HK-2 (cell line): ENCODE measurements at regions not wholly inside any gene's neighbourhood (a gene's known extent, or its start where the extent isn't known, plus 50 kb on each side); places are given as distances from the start of the nearest gene placed in this dataset.

Experiments
- DNase-seq: peaks from one replicate; pipeline ENCODE4 v3.0.0-alpha.2; 2018; ENCODE audit not compliant: unreplicated experiment

DNA sequence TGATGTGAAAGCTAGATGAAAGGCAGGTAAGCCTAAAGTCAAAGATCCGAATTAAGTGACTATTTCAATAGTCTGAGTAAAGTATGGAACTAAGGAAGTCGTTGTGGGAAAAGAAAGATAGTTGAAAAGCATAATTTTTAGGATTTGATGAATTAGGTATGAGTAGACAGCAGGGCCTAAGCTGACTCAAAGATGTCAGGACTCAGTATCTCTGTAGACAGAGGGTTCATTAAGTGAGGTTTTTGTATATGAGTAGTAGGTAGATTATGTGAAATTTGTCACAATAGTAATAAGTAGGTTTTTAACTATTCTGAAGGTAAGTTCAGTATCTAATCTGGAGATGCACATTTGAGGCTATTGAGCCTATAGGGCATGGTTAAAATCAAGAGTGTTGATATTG is 196.4 kb downstream of the RASSF9 start:
- no peak for DNase-seq

DNA sequence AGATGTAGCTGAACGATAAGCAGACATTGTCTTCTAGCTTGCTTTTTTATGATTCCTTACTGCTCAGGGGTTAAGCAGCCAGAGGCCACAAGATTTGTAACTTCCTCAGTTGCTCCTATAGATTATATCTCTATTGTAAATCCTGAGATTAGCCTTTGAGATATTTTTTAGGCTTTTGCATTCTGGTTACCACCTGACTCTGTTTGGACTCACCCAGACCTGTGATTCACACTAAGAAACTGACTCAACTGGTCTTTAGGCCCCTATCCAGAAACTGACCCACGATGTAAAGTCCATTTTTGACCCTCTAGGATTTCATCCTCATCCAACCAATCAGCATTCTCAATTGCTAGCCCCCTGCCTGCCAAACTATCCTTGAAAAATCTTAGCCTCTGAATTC is 194.4 kb downstream of the RASSF9 start:
- DNase-seq: no peak

DNA sequence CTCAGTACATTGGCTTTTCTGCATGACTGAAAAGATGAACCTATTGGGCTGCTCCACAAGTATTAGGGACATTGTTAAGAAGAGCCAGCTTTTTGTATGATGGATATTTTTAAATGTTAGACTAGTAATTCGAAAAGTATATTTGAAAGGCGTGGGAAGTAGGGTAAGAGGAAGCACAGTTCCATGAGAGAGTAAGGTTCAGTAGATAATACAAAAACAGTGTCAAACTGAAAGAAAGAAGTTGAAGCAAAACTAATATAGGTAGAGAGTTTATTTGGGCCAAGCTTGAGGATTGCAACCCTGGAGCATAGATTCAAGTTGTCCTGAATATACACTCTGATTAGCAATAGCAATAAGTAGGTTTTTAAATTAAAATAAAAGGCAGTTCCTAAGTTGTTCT is 193.9 kb downstream of the RASSF9 start:
- DNase-seq: no peak

DNA sequence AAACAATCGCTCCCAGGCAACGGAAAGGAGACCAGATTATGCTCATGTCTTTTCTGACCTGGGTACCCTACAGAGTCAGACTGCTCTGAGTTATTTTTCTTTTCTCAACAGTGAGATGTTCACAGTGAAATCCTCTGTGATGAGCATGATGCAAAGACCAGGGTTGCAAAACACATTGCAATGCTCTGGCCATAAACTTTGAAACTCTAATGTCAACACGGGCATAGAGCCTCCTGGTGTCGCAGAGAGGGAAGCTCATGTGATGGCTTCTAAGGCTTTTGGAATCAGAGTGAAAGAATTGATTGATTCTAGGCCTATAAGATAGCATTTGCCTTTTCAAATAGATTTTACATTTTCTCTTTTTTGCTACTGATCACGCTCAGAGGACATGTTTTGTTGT is 193.4 kb downstream of the RASSF9 start:
- no peak for DNase-seq

DNA sequence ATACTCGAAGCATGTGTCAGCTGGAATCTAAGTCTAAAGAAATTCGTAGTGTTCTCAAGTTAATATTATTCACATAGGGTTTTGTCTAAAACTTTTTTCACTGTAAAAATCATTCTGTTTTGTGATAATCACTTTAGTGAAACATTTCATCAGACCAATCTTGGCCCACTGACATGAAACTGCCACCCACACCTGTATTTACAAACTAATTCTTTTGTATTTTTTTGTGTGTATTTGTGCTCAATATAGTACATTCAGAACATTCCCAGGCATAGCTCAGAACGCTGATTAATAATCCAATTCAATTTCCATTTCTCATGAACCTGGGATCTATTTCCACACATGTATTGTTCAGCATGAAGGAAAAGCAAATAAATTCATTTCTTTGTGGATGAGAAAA is 191.7 kb downstream of the RASSF9 start:
- DNase-seq: no peak

DNA sequence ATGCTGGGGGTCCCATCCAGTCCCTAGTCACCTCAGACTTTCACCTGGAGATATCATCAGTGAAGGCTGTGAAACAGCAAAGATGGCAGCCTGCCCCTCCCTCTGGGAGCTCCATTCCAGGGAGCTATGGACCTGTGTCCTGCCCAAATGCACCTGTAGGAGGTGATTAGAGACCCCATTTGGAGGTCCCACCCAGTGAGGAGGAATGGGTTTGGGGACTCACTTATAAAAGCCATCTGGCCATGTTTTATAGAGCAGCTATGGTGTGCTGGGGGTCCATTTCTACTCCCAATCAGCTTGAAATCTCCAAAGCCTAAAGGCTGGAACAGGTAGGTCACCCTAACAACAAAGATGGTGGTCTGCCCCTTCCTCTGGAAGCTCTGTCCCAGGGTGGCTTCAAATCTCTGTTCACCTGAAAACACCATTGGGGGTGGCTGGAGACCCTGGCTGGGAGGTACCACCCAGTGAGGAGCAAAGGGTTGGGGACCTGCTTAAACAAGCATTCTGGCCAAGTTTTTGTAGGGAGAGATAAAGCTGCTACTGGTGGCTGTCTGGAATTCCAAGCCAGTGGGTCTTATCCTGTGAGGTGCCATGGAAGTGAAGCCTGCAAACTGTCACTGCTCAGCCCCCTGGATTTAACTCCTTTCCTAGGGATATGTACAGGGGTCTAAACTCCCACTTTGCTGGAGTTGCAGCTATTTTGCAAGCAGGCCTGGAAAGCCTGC is 182.3 kb downstream of the RASSF9 start:
- no peak for DNase-seq

DNA sequence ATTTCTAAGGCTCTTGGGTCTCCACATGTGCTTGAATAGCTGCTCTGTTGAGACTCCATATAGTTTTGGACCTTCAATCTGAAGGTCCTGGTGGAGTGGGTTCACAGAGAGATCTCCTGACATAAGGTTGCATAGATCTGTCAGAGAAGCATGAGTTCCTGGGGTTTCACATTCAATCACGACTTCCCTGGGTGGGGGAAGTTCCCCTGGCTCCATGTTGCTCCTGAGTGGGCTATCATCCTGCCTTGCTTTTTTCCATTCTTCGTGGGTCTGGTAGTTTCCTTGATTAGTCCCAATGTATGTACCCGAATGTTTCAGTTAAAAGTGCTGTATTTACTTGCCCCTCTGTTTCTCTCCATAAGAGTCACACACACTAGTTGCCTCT is 181.8 kb downstream of the RASSF9 start:
- no peak for DNase-seq

DNA sequence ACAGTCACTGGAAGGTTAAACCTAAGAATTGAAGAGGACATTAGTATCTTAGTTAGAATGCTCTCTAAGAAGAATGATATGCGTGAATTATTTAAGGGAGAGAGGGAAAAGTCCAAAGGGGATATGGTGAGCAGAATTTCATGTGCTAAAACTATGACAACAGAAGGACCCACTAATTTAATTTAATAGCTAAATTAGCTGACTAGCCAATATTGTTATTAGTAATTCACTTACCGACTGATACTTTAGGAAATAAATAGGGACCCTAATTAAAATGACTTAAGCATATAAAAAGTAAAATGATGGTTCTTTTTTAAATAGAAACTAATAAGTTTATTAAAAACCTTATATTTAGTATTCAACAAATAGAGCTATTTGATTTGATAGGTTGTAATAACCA is 179.6 kb downstream of the RASSF9 start:
- no peak for DNase-seq

DNA sequence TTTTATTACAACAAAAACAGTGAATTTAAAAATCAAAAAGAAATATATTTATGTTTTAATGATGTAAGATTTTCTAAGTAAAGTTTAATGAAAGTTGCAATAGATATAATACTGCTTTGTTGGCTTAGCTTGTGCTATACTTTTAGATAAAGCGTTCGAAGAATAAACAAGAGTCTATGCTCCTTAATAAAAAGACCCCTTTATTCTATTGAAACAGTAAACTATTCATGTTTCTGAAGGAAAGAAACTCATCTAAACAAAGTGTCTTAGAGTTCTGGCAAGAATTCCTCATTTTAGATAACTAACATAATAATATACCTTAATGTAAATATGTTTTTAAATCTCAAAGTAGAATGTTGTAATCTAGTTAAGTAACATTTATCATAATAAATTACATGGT is 179.0 kb downstream of the RASSF9 start:
- DNase-seq: no peak

DNA sequence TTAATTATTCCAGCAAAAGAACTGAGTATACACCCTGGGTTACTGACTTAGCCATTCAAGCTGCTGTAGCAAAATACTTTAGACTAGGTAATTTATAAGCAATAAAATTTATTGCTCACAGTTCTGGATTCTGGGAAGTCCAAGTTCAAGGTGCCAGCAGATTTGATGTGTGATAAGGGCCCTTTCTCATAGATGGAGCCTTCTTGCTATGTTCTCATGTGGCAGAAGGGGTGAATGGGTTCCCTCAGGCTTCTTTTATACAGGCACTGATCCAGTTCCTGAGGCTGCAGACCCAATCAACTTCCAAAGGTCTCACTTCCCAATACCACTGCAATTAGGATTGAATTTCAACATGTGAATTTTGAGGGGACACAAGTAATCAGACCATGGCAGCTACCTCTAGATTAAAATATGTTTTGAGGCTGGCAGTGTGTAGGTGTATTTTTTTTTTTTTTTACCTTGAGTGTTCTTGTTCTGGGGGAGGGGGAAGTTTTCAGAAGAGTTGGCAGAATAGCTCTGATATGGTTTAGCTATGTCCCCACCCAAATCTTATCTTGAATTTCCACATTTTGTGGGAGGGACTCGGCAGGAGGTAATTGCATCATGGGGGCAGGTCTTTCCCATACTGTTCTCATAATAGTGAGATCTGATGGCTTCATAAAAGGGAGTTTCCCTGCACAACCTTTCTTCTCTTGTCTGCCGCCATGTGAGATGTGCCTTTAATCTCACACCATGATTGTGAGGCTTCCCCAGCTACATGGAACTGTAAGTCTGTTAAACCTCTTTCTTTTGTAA is 178.2 kb downstream of the RASSF9 start:
- no peak for DNase-seq

DNA sequence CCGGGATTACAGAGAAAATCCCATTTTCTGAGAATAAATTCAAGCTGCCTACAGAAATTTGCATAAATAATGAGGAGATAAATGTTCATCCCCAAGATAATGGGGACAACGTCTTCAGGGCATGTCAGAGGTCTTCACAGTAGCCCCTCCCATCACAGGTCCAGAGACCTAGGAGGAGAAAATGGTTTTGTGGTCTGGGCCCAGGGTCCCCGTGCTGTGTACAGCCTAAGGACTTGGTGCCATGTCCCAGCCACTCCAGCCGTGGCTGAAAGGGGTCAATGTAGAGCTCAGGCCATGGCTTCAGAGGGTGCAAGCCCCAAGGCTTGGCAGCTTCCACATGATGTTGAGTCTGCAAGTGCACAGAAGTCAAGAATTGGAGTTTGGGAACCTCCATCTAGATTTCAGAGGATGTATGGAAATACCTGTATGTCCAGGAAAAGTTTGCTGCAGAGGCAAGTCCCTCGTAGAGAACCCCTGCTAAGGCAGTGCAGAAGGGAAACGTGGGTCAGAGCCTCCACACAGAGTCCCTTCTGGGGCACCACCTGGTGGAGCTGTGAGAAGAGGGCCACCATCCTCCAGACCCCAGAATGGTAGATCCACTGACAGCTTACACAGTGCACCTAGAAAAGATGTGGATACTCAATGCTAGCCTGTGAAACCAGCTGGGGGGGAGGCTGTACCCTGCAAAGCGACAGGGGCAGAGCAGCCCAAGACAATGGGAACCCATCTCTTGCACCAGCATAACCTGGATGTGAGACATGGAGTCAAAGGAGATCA is 176.3 kb downstream of the RASSF9 start:
- DNase-seq: no peak

DNA sequence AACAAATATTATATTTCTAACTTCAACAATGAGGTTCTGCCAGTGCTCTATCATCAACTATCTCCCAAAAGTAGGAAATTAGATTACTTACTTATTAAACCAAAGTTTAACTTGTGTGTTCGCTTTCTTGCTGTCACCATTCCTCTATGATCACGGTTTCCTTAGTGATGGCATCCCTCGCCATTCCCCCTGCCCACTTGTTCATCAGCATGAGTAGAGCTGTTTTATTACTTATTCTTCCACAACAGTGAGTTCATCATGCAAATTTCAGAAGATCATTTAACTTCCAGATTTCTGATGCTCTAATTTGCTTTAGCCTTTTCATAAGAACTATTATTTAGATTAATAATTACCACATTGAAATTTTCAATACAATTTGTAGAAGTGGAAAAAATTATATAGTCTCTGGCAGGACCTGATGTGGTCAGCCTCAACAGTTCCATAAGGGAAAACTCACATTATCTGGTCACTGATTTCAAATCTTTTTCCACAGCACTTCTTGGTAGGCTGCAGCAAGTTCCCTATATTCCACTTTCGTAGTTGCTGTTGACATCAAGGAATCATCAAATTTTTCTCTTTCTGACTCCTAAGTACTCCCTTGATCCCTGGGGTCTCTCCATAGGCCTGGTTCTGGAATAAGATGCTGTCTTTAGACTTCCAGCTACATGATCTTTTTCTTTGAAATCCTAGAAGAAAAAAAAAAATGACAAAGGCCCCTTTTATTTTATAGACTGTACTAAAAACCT is 174.6 kb downstream of the RASSF9 start:
- DNase-seq: no peak

DNA sequence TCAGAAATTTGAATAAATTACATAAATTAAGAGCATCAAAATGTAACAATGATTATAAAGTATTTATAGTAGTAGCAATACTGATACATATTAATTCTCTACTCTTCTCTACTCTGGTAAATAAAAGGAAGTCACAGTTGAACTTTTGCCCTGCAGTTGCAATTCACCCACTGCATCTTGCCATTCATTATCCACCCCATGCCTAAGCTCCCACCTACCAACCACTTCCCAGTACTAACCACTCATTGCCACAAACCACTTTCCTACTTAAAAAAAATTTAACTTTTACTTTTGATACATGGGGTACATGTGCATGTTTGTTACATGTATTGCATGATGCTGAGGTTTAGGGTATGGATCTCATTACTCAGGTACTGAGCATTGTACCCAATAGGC is 174.0 kb downstream of the RASSF9 start:
- DNase-seq: no peak

DNA sequence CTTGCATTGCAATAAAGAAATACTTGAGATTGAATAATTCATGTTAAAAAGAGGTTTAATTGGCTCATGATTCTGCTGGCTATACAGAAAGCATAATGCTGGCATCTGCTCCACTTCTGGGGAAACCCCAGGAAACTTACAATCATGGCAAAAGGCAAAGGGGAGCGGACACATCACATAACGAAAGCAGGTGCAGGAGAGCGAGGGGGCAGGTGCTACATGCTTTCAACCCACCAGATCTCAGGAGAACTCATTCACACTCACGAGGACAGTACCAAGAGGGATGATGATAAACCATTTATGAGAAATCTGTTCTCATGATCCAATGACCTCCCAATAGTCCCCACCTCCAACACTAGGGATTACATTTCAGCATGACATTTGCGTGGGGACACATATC is 172.6 kb downstream of the RASSF9 start:
- no peak for DNase-seq

DNA sequence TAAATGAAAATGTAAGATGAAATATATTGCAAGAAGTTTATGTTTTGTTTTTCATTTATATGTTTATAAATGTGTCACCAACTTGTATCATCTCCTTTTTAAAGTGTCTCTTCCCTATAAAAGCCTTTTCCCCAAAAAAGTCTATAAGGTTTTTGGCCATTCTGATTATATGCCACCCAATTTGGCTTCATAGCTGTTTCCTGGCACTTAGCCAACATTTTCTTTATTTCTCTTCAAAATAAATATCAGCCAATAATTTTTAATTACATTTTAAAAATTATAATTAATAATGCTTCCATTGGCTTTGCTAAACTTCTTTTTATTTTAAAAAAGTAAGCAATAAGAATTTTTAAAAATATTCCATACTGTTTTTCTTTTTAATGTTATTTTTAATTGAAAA is 171.8 kb downstream of the RASSF9 start:
- no peak for DNase-seq

DNA sequence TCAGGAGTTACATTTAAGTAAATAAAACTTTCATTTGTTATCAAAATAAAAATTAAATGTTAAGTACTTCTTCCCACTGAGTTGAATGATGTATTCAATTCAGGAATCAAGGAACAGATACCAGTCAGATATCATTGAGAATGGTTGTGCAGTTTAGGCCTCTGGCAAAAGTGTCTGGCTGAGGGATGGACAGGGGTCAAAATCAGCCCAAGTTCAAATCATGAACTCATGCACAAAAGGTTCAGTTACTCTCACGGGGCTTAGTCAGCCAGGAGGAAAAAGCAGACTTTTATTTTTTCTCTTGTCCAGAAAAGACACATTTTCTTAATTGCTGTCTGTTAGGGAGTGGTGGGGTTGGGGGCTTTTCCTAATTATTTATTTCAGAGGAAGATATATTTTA is 166.3 kb downstream of the RASSF9 start:
- no peak for DNase-seq

DNA sequence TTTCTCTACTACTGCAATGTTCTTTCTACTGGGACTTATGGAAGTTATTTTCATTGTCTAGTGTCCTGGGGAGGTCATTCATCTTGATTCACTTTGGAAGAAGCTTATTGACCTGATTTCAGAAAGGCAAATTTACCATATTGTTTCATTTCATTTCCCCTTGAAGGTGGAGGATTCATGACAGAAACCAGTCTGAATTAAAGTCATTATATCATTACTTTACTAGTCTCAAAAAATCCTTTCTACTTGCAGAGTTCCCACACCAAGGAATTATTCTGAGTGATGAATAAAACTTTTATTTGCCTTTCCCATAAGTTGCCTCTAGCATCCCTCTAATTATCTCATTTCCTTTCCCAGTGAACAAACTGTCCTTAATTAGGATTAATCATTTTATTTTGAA is 163.8 kb downstream of the RASSF9 start:
- DNase-seq: no peak

DNA sequence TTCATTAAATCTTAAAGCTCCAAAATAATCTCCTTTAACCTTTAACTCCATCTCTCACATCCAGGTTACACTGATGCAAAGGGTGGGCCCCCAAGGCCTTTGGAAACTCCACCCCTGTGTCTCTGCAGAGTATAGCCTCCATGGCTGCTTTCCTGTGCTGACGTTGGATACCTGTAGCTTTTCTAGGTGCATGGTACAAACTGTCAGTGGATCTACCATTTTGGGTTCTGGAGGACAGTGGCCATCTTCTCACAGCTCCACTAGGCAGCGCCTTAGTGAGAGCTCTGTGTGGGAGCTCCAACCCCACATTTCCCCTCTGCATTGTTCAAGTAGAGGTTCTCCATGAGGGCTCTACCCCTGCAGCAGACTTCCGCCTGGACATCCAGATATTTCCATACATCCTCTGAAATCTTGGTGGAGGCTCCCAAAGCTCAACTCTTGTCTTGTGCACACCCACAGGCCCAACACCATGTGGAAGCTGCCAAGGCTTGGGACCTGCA is 162.2 kb downstream of the RASSF9 start:
- DNase-seq: no peak

DNA sequence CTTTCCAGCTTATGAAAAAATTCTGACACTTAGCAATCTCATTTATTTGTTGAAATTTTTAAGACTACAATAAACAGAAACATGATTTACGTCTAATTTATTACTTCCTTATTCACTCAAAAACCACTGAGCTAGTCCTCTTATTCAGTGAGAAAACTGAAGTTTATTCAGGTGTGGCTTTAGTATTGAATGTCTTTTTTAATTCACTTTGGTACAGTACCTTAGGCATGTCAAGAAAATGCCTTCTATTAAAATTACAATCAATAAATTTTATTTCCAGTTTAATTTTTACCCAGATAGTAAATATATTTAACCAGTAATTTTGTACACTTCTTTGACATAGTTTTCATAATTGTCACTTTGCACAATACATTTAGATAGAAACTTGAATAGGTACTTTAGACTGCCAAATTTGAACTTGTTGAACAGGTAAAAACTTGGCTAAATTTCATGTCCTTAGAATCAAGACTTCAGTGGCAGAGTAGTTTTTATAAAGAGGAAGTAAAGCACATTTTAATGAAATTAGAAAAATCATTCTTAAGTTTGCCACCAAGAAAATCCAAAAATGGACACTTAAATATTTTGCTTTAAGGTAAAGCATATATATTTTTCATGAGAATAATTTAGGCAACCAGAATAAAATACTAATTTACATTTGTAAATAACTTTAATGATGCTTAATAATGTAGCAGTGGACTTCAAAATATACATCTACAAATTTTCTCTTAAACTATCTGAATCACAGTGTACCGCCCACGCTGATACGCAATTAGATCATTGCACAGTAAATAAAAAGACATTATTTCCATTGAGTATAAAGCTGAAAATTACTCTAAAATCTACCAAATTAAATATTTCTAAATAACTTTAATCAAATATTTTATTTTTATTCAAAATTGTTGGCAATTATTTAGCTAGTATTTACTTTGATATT is 159.1 kb downstream of the RASSF9 start:
- no peak for DNase-seq

DNA sequence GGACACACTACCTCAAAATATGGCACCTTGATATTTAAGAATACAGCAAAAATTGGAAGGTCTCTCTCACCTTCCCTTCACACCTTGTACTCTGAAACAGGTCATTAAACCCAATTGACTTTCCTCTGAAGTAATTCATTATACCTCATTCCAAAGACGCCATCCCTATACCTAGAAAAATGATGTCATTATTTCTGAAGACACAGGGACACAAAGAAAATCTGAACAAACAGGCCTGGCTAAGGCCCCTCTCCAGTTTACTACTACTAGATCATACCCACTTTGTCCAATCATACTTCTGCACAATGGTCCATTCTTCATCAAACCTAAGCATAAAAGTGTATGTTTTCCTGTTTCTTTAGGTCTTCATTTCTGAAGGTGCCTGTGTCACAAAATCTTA is 156.9 kb downstream of the RASSF9 start:
- no peak for DNase-seq

DNA sequence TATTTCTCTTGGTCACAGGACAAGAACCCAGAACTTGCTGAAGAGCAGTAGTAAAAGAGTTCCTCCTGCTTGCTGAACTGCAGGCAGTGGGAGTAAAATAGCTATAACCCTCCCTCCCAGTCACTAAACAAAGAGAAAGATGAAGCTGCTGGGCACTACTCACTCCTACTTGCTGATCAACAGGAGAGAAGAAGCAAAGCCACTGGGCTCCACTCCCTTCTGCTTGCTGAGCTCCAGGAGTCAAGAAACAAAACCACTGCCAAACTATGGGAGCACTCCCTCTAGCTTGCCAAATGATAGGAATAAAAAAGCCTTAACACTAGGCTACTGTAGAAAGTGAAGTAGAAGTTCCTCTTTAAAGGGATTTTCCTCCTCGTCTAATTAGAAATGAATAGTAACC is 155.3 kb downstream of the RASSF9 start:
- DNase-seq: no peak
